ENCODE measurements at regions not wholly inside any gene's neighbourhood (a gene's known extent, or its start where the extent isn't known, plus 50 kb on each side); places are given as distances from the start of the nearest gene placed in this dataset.
"Not testable (repeated sequence)": the region's sequence is repeated elsewhere in the genome, so short reads cannot be mapped to it uniquely, and the experiment has no call there.

- peak; percentile 54 for DNase-seq (ENCODE audit: low read depth)
- no peak for TF ChIP-seq CTCF (IDR thresholded peaks at IDR 0.05; ENCODE audit: low read length, missing control alignments)
- H3K4me3 ChIP-seq (replicated peaks; ENCODE audit: low read depth, low read length), result no peak overlapping the region
Observed at GRCh38 chr6:113065611-113066010, 718.5 kb downstream of the RFPL4B start.

GRCh38 chr6:113067612-113068275 is 720.6 kb downstream of the RFPL4B start:
- no peak overlapping the region for H3K4me3 ChIP-seq (replicated peaks; ENCODE audit: low read depth, low read length)
- DNase-seq (ENCODE audit: low read depth), result peak; percentile 63
- TF ChIP-seq CTCF (IDR thresholded peaks at IDR 0.05; ENCODE audit: low read length, missing control alignments), result no peak

DNA sequence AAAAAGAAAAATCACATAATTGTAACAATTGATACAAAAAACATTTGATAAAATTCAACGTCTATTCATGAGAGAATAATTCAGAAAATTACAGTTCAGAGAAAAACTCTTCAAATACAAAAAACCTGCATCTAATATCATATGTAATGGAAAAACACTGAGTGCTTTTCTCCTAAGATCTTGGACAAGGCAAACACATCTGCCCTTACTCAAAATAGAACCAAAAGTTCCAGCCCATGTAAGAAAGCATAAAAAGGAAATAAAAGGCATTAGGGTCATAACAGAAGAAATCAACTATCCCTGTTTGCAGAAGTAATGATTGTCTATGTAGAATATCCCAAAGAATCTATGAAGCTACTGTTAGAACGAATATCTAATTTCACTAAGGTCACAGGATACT is 721.4 kb downstream of the RFPL4B start:
- no peak for TF ChIP-seq CTCF (IDR thresholded peaks at IDR 0.05; ENCODE audit: low read length, missing control alignments)
- no peak overlapping the region for H3K4me3 ChIP-seq (replicated peaks; ENCODE audit: low read depth, low read length)
- no peak for DNase-seq (ENCODE audit: low read depth)

DNA sequence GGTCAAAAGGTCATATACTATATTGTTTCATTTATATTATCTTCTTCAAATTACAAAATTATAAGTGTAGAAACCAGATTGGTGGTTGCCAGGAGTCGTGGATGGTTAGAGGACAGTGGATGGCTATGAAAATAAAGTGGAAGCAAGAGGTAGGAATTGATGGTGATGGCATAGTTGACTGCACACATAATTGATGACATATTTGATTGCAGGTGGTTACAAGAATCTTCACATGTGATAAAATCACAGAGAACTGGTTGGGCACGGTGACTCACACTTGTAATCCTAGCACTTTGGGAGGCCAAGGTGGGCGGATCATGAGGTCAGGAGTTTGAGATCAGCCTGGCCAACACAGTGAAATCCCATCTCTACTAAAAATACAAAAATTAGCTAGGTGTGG is 723.6 kb downstream of the RFPL4B start:
- not testable (repeated sequence) for DNase-seq (ENCODE audit: low read depth); H3K4me3 ChIP-seq (replicated peaks; ENCODE audit: low read depth, low read length)

GRCh38 chr6:113073611-113074191 is 726.6 kb downstream of the RFPL4B start:
- no peak overlapping the region for H3K4me3 ChIP-seq (replicated peaks; ENCODE audit: low read depth, low read length)
- TF ChIP-seq CTCF (IDR thresholded peaks at IDR 0.05; ENCODE audit: low read length, missing control alignments), result no peak
- DNase-seq (ENCODE audit: low read depth), result peak; percentile 64

- no peak for DNase-seq (ENCODE audit: low read depth)
Observed at GRCh38 chr6:113076116-113076515, 729.0 kb downstream of the RFPL4B start.

DNA sequence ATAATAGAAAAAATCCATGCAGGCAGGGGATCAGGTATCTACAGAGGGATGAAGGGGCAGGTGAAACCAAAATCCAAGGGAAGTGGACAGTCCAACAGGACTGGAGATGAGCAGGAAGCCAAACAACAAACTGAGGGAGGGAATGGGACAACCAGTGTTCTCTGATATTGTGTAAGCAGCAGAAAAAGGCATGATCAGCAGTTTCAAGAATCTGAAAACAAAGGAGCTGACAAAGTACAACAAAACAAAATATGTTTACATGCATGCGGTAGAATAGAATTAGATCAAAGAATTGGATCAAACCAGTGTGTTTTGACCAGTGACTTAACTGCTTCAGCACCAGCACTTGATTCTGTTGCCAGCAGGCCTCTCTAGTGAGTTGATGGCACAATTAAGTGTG is 729.7 kb downstream of the RFPL4B start:
- H3K4me3 ChIP-seq (replicated peaks; ENCODE audit: low read depth, low read length), result no peak overlapping the region
- no peak for TF ChIP-seq CTCF (IDR thresholded peaks at IDR 0.05; ENCODE audit: low read length, missing control alignments)
- no peak for DNase-seq (ENCODE audit: low read depth)

More at GRCh38 chr6:113076116-113076515, 729.0 kb downstream of the RFPL4B start:
- no peak overlapping the region for H3K4me3 ChIP-seq (replicated peaks; ENCODE audit: low read depth, low read length)
- TF ChIP-seq CTCF (IDR thresholded peaks at IDR 0.05; ENCODE audit: low read length, missing control alignments), result no peak
